ENCODE measurements at regions not wholly inside any gene's neighbourhood (a gene's known extent, or its start where the extent isn't known, plus 50 kb on each side); places are given as distances from the start of the nearest gene placed in this dataset.

DNA sequence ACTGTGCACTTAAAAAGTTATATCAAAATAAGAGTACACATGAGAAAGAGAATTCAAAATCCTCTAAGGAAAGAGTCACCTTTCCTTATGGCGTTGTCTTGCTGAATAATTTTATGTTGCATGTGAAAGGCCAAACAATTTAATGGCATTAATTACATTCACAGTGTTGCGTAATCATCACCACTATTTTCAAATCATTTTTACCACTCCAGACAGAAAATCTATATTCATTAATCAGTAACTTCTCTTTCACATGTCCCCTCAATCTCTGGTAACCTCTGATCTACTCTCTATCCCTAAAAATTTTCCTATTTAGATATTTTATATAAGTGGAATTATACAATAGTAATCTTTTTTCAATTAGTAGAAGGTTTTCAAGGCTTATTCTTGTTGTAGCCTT, 283.0 kb downstream of the CXXC4 start:
- TF ChIP-seq CTCF (IDR thresholded peaks at IDR 0.05; ENCODE audit: low read length): no peak
- no peak for TF ChIP-seq EZH2 (optimal IDR thresholded peaks at IDR 0.05; ENCODE audit: low read depth, low read length)

Measured in MM.1S (cell line).